Smooth muscle cell (in vitro differentiated cells): ENCODE measurements at regions not wholly inside any gene's neighbourhood (a gene's known extent, or its start where the extent isn't known, plus 50 kb on each side); places are given as distances from the start of the nearest gene placed in this dataset.

Source experiments
- DNase-seq: peaks from one replicate; lab custom pipeline; 2025; ENCODE audit not compliant: unreplicated experiment; lab: John Stamatoyannopoulos, UW
- H2AFZ ChIP-seq: fragments of 200-600 bp; sonication (generic); 2 replicates; pipeline ENCODE4 v1.6.0; 2016; ENCODE audit warnings: antibody characterized with exemption, low read depth, mild to moderate bottlenecking
- H3F3A ChIP-seq: fragments of 200-600 bp; sonication (generic); 2 replicates; pipeline ENCODE4 v1.6.0; 2017; ENCODE audit warnings: antibody characterized with exemption, low read depth
- H3K27ac ChIP-seq: fragments of 200-600 bp; sonication (generic); 2 replicates; pipeline ENCODE4 v1.5.1; 2016; ENCODE audit warnings: low read depth, mild to moderate bottlenecking
- H3K27me3 ChIP-seq: fragments of 200-600 bp; sonication (generic); 2 replicates; pipeline ENCODE4 v1.6.1; 2016; ENCODE audit warnings: low read depth, mild to moderate bottlenecking
- H3K36me3 ChIP-seq: fragments of 200-600 bp; sonication (generic); 2 replicates; pipeline ENCODE4 v1.5.1; 2016; ENCODE audit warnings: low read depth
- H3K4me1 ChIP-seq: fragments of 200-600 bp; sonication (generic); 2 replicates; pipeline ENCODE4 v1.5.1; 2016; ENCODE audit warnings: low read depth
- H3K4me2 ChIP-seq: fragments of 200-600 bp; sonication (generic); 2 replicates; pipeline ENCODE4 v1.6.0; 2016; ENCODE audit warnings: mild to moderate bottlenecking
- H3K4me3 ChIP-seq: fragments of 200-600 bp; sonication (generic); 2 replicates; pipeline ENCODE4 v1.5.1; 2016; ENCODE audit warnings: mild to moderate bottlenecking
- H3K79me2 ChIP-seq: fragments of 200-600 bp; sonication (generic); 2 replicates; pipeline ENCODE4 v1.6.0; 2016; ENCODE audit warnings: low read depth, mild to moderate bottlenecking
- H3K9ac ChIP-seq: fragments of 200-600 bp; sonication (generic); 2 replicates; pipeline ENCODE4 v1.6.0; 2016; ENCODE audit warnings: low read depth
- H3K9me3 ChIP-seq: fragments of 200-600 bp; sonication (generic); replicated peaks from 2 replicates; pipeline ENCODE4 v1.5.1; 2016; ENCODE audit warnings: low read depth
- H4K20me1 ChIP-seq: fragments of 200-600 bp; sonication (generic); 2 replicates; pipeline ENCODE4 v1.6.0; 2016; ENCODE audit warnings: low read depth
- CTCF ChIP-seq: fragments of 200-600 bp; sonication (generic); IDR thresholded peaks from 2 replicates; pipeline ENCODE4 v1.5.1; 2017; ENCODE audit warnings: borderline replicate concordance, mild to moderate bottlenecking, antibody characterized with exemption; ENCODE audit not compliant: insufficient read depth, poor library complexity, severe bottlenecking
- WGBS: methylation state at CpG from one replicate; pipeline ENCODE4 v1.1.7; 2016; ENCODE audit warnings: low lambda C conversion rate; 5-methylcytosine and 5-hydroxymethylcytosine counted together

GRCh38 chr12:116392061-116392460 is 114.6 kb upstream of the MED13L start:
- Histone ChIP-seq H3K9ac (no peak overlapping the region), H3K27ac (peak overlapping the region; percentile 79), H3K79me2 (no peaks in the 10 kb centered on the region), H3K36me3 (no peaks in the 10 kb centered on the region), H3K9me3 (no peaks in the 10 kb centered on the region), H3K4me2 (peak overlapping the region; percentile 68), H4K20me1 (no peaks in the 10 kb centered on the region), H3K4me1 (peaks cover 4% of the 10 kb centered on the region), H3K27me3 (no peaks in the 10 kb centered on the region), H3K4me3 (no peak overlapping the region), H3F3A (peaks cover 34% of the 10 kb centered on the region), H2AFZ (peak overlapping the region; percentile 55)
- no peak for DNase-seq
- 24% methylated on average over 6 of the region's 6 CpGs for whole genome bisulfite sequencing
- no peak for TF ChIP-seq CTCF

- no peak for DNase-seq
- H3K4me3 ChIP-seq: no peak overlapping the region
Observed at GRCh38 chr12:116393255-116393654, 115.8 kb upstream of the MED13L start.

GRCh38 chr12:116393859-116394650 is 116.6 kb upstream of the MED13L start:
- Histone ChIP-seq H3K9ac (no peak overlapping the region), H3K36me3 (no peaks in the 10 kb centered on the region), H3K4me3 (no peak overlapping the region), H3K4me1 (peaks cover 4% of the 10 kb centered on the region), H3K79me2 (no peaks in the 10 kb centered on the region), H3K4me2 (no peak overlapping the region), H3K27ac (no peak overlapping the region), H2AFZ (no peak overlapping the region), H3F3A (peaks cover 35% of the 10 kb centered on the region), H4K20me1 (no peaks in the 10 kb centered on the region), H3K27me3 (no peaks in the 10 kb centered on the region), H3K9me3 (no peaks in the 10 kb centered on the region)
- WGBS: 91% methylated on average over 14 of the region's 14 CpGs
- TF ChIP-seq CTCF: no peak
- DNase-seq: no peak

More at GRCh38 chr12:116393255-116393654, 115.8 kb upstream of the MED13L start:
- Histone ChIP-seq H3F3A (peaks cover 37% of the 10 kb centered on the region), H3K27ac (no peak overlapping the region), H3K4me2 (no peak overlapping the region), H2AFZ (no peak overlapping the region), H3K27me3 (no peaks in the 10 kb centered on the region), H3K9ac (no peak overlapping the region), H3K9me3 (no peaks in the 10 kb centered on the region), H3K36me3 (no peaks in the 10 kb centered on the region), H3K79me2 (no peaks in the 10 kb centered on the region), H4K20me1 (no peaks in the 10 kb centered on the region), H3K4me1 (peaks cover 4% of the 10 kb centered on the region)
- WGBS: 87% methylated on average over 10 of the region's 10 CpGs
- TF ChIP-seq CTCF: no peak

- no peak overlapping the region for H2AFZ ChIP-seq
Observed at GRCh38 chr12:116395396-116395795, 117.9 kb upstream of the MED13L start.

More at GRCh38 chr12:116395396-116395795, 117.9 kb upstream of the MED13L start:
- no peaks in the 10 kb centered on the region for H3K79me2 ChIP-seq
- H3K27me3 ChIP-seq: no peaks in the 10 kb centered on the region
- peaks cover 26% of the 10 kb centered on the region for H3F3A ChIP-seq
- no peak overlapping the region for H3K4me2 ChIP-seq
- 49% methylated on average over 1 of the region's 1 CpG for WGBS
- H3K27ac ChIP-seq: no peak overlapping the region
- H3K9me3 ChIP-seq: no peaks in the 10 kb centered on the region
- H4K20me1 ChIP-seq: no peaks in the 10 kb centered on the region
- no peak overlapping the region for H3K4me3 ChIP-seq
- no peak for DNase-seq
- TF ChIP-seq CTCF: no peak
- no peaks in the 10 kb centered on the region for H3K36me3 ChIP-seq
- peaks cover 4% of the 10 kb centered on the region for H3K4me1 ChIP-seq
- no peak overlapping the region for H3K9ac ChIP-seq
